SK-N-SH (cell line): ENCODE measurements at regions not wholly inside any gene's neighbourhood (a gene's known extent, or its start where the extent isn't known, plus 50 kb on each side); places are given as distances from the start of the nearest gene placed in this dataset.

ENCODE experiments used
- CTCF ChIA-PET: fragments of 300-600, 350-600 bp; formaldehyde crosslinking; extraction: SDS; loops from one replicate; lab custom pipeline; 2021; lab: Yijun Ruan, JAX
- POLR2A ChIA-PET: fragments of 350-600 bp; sonication (Branson Sonifier 250); formaldehyde crosslinking; extraction: SDS; loops from one replicate; lab custom pipeline; 2020; ENCODE audit warnings: antibody characterized with exemption, inconsistent platforms; lab: Yijun Ruan, JAX
- DNase-seq: peaks from one replicate; pipeline ENCODE4 v3.0.0; 2012
- H2AFZ ChIP-seq: fragments of 200-600 bp; sonication (generic); 2 replicates; pipeline ENCODE4 v1.8.1; 2016; ENCODE audit warnings: antibody characterized with exemption, mild to moderate bottlenecking, low read depth
- H3F3A ChIP-seq: fragments of 200-600 bp; sonication (generic); replicated peaks from 2 replicates; pipeline ENCODE3; 2016; ENCODE audit warnings: antibody characterized with exemption, mild to moderate bottlenecking; ENCODE audit not compliant: insufficient read depth
- H3K27ac ChIP-seq, 2 experiments: fragments of 200-500 bp in 1 of 2; fragments of 200-600 bp in 1 of 2; sonication (Bioruptor generic) in 1 of 2; sonication (generic), shearing (Covaris generic) in 1 of 2; 2 replicates each; pipeline versions ENCODE4 v1.5.1 to v1.6.1; 2014 to 2016; ENCODE audit warnings: low read depth in 2 of 2, inconsistent platforms in 1 of 2, low read length in 1 of 2, mild to moderate bottlenecking in 1 of 2, mixed read lengths in 1 of 2
- H3K27me3 ChIP-seq: fragments of 200-600 bp; sonication (generic), shearing (Covaris generic); 2 replicates; pipeline ENCODE4 v1.6.1; 2016; ENCODE audit warnings: mixed run types; ENCODE audit not compliant: insufficient read depth
- H3K36me3 ChIP-seq, 2 experiments: fragments of 200-500 bp in 1 of 2; fragments of 200-600 bp in 1 of 2; sonication (Bioruptor generic) in 1 of 2; sonication (generic) in 1 of 2; replicated peaks in 1 of 2; 2 replicates each; pipeline versions ENCODE3 to v1.5.1; 2014 to 2016; ENCODE audit warnings: low read length in 1 of 2, mild to moderate bottlenecking in 1 of 2; ENCODE audit not compliant: insufficient read depth in 2 of 2, control insufficient read depth in 1 of 2
- H3K4me1 ChIP-seq, 2 experiments: fragments of 200-500 bp in 1 of 2; fragments of 200-600 bp in 1 of 2; sonication (Bioruptor generic) in 1 of 2; sonication (generic), shearing (Covaris generic) in 1 of 2; 2 replicates each; pipeline versions ENCODE4 v1.5.1 to v1.6.1; 2014 to 2016; ENCODE audit warnings: low read depth in 1 of 2, low read length in 1 of 2, mixed run types in 1 of 2; ENCODE audit not compliant: insufficient read depth in 2 of 2, control insufficient read depth in 1 of 2
- H3K4me2 ChIP-seq: fragments of 200-600 bp; sonication (generic), shearing (Covaris generic); 2 replicates; pipeline ENCODE4 v1.6.1; 2017; ENCODE audit warnings: mixed run types
- H3K4me3 ChIP-seq, 2 experiments: fragments of 200-500 bp in 1 of 2; fragments of 200-600 bp in 1 of 2; sonication (Bioruptor generic) in 1 of 2; sonication (generic), shearing (Covaris generic) in 1 of 2; 2 replicates each; pipeline versions ENCODE4 v1.5.1 to v1.8.1; 2014 to 2016; ENCODE audit warnings: low read depth in 2 of 2, inconsistent platforms in 1 of 2, low read length in 1 of 2, mild to moderate bottlenecking in 1 of 2, mixed read lengths in 1 of 2, moderate library complexity in 1 of 2
- H3K79me2 ChIP-seq: fragments of 200-600 bp; sonication (generic); 2 replicates; pipeline ENCODE4 v1.8.1; 2017; ENCODE audit warnings: mild to moderate bottlenecking; ENCODE audit not compliant: insufficient read depth
- H3K9ac ChIP-seq: fragments of 200-600 bp; sonication (generic); 2 replicates; pipeline ENCODE4 v1.6.1; 2017; ENCODE audit warnings: mixed run types
- H3K9me2 ChIP-seq: fragments of 200-600 bp; sonication (generic); 2 replicates; pipeline ENCODE4 v1.6.1; 2017; ENCODE audit warnings: mixed run types
- H3K9me3 ChIP-seq: fragments of 200-600 bp; sonication (generic); 2 replicates; pipeline ENCODE4 v1.6.1; 2017; ENCODE audit warnings: mixed run types, mild to moderate bottlenecking, moderate library complexity
- H4K20me1 ChIP-seq: fragments of 200-600 bp; sonication (generic); 2 replicates; pipeline ENCODE4 v1.6.1; 2017; ENCODE audit warnings: mild to moderate bottlenecking, mixed run types; ENCODE audit not compliant: insufficient read depth
- CTCF ChIP-seq: fragments of 200-600 bp; sonication (generic); IDR thresholded peaks from 2 replicates; pipeline ENCODE4 v1.6.1; 2017; ENCODE audit warnings: antibody characterized with exemption, mild to moderate bottlenecking, moderate library complexity
- EP300 ChIP-seq, 2 experiments: IDR thresholded peaks; 2 replicates each; pipeline versions ENCODE4 v1.4.0 to v1.6.1; 2012; ENCODE audit warnings: borderline replicate concordance in 1 of 2, low read depth in 1 of 2, low read length in 1 of 2
- FOSL2 ChIP-seq: IDR thresholded peaks from 2 replicates; pipeline ENCODE4 v1.4.0; 2012; ENCODE audit warnings: low read depth, mild to moderate bottlenecking, moderate library complexity, borderline replicate concordance
- FOXJ3 ChIP-seq: sonication (generic); formaldehyde crosslinking; IDR thresholded peaks from 2 replicates; pipeline ENCODE4 v1.5.1; 2020; ENCODE audit warnings: mild to moderate bottlenecking, missing genetic modification reagents
- FOXM1 ChIP-seq: IDR thresholded peaks from 2 replicates; pipeline ENCODE4 v1.4.0; 2012; ENCODE audit warnings: low read depth, mild to moderate bottlenecking
- NFIC ChIP-seq: IDR thresholded peaks from 2 replicates; pipeline ENCODE4 v1.4.0; 2012; ENCODE audit warnings: borderline replicate concordance
- POLR2AphosphoS5 ChIP-seq: IDR thresholded peaks from 2 replicates; pipeline ENCODE4 v1.6.1; 2012; ENCODE audit warnings: low read depth, low read length
- RXRA ChIP-seq: IDR thresholded peaks from 2 replicates; pipeline ENCODE4 v1.4.0; 2012; ENCODE audit warnings: low read depth, mild to moderate bottlenecking, borderline replicate concordance
- SMC3 ChIP-seq: IDR thresholded peaks from 2 replicates; pipeline ENCODE4 v1.6.1; 2012; ENCODE audit warnings: low read depth, low read length, improper control_type of control experiment
- TCF12 ChIP-seq: IDR thresholded peaks from 2 replicates; pipeline ENCODE4 v1.4.0; 2012
- WGBS: methylation state at CpG from one replicate; pipeline ENCODE4 v1.1.6; 2017; ENCODE audit warnings: low lambda C conversion rate; 5-methylcytosine and 5-hydroxymethylcytosine counted together
- TF ChIP-seq, protein P1 (sequence below): IDR thresholded peaks from 2 replicates; pipeline ENCODE4; 2012
- TF ChIP-seq, protein P2 (sequence below): IDR thresholded peaks from 2 replicates; pipeline ENCODE4 v1.4.0; 2012; ENCODE audit warnings: low read depth
- TF ChIP-seq, protein P3 (sequence below): fragments of 150-350 bp; IDR thresholded peaks from 2 replicates; pipeline ENCODE4 v1.6.1; 2016; ENCODE audit warnings: mild to moderate bottlenecking, low read depth, low read length

DNA sequence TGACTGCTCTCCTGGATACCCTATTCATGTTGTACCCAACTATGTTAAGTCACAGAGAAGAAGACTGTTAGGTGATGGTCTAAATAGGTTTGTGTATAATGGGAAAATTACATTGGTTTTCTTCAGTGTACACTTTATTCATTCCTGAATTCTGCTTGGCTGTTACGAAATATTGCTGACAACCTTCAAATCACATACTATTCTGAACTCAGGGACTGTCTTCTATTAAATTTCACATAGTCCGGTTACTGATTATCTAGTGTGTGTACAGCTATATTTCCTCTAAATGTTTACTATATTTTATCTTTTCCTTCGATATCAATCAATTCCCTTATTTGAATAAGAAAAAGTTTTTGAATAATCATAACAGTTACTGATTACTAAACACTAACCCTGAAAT is 1090.3 kb upstream of the CITED2 start:
- no peaks in the 10 kb centered on the region for H3K9me2 ChIP-seq
- no peak overlapping the region for H3K4me2 ChIP-seq
- no peaks in the 10 kb centered on the region; a peak in 1 of 4 replicates for H3K4me1 ChIP-seq
- TF ChIP-seq, protein P1, sequence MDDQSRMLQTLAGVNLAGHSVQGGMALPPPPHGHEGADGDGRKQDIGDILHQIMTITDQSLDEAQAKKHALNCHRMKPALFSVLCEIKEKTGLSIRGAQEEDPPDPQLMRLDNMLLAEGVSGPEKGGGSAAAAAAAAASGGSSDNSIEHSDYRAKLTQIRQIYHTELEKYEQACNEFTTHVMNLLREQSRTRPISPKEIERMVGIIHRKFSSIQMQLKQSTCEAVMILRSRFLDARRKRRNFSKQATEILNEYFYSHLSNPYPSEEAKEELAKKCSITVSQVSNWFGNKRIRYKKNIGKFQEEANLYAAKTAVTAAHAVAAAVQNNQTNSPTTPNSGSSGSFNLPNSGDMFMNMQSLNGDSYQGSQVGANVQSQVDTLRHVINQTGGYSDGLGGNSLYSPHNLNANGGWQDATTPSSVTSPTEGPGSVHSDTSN, result no peak
- TF ChIP-seq EP300 (IDR thresholded peaks at IDR 0.05; ENCODE audit: borderline replicate concordance in 1 of 2, low read depth in 1 of 2, low read length in 1 of 2) (no peak), FOXJ3 (CRISPR knock-in tag) (no peak)
- H3K36me3 ChIP-seq, result no peaks in the 10 kb centered on the region
- no peak overlapping the region for H3K9ac ChIP-seq
- H3F3A ChIP-seq, result peaks cover 5% of the 10 kb centered on the region
- H3K27ac ChIP-seq, result no peak overlapping the region
- 0 out of 2 replicates have a peak overlapping the region, but pooled peaks have one; percentile 57 for H2AFZ ChIP-seq
- H3K9me3 ChIP-seq, result peaks cover 18% of the 10 kb centered on the region; the same call in 1 of the 2 replicates
- no peak overlapping the region for H3K4me3 ChIP-seq
- 60% methylated on average over 3 of the region's 3 CpGs for WGBS
- H3K79me2 ChIP-seq, result no peaks in the 10 kb centered on the region
- CTCF ChIA-PET, result no interaction called here
- no peak for DNase-seq
- no peaks in the 10 kb centered on the region for H4K20me1 ChIP-seq
- H3K27me3 ChIP-seq, result no peaks in the 10 kb centered on the region
- POLR2A ChIA-PET, result no interaction called here

GRCh38 chr6:140463312-140463710 is 1088.9 kb upstream of the CITED2 start:
- Histone ChIP-seq H4K20me1 (no peaks in the 10 kb centered on the region), H3K27ac (peak overlapping the region; percentile 48 to 77; a peak in 3 of 4 replicates), H2AFZ (peak overlapping the region; percentile 85), H3K79me2 (no peaks in the 10 kb centered on the region), H3K4me3 (no peak overlapping the region), H3K4me2 (no peak overlapping the region), H3K9ac (peak overlapping the region; percentile 38), H3K9me2 (no peaks in the 10 kb centered on the region), H3K4me1 (no peaks in the 10 kb centered on the region; a peak in 1 of 4 replicates), H3K27me3 (no peaks in the 10 kb centered on the region), H3K36me3 (no peaks in the 10 kb centered on the region), H3K9me3 (peaks cover 18% of the 10 kb centered on the region; the same call in 1 of the 2 replicates), H3F3A (peaks cover 5% of the 10 kb centered on the region)
- POLR2A ChIA-PET, result no interaction called here
- TF ChIP-seq, protein P2, sequence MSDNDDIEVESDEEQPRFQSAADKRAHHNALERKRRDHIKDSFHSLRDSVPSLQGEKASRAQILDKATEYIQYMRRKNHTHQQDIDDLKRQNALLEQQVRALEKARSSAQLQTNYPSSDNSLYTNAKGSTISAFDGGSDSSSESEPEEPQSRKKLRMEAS, result no peak
- TF ChIP-seq FOXM1 (no peak), SMC3 (no peak), FOSL2 (no peak), POLR2AphosphoS5 (no peak), CTCF (no peak), RXRA (no peak), TCF12 (no peak), NFIC (no peak)
- TF ChIP-seq, protein P3, sequence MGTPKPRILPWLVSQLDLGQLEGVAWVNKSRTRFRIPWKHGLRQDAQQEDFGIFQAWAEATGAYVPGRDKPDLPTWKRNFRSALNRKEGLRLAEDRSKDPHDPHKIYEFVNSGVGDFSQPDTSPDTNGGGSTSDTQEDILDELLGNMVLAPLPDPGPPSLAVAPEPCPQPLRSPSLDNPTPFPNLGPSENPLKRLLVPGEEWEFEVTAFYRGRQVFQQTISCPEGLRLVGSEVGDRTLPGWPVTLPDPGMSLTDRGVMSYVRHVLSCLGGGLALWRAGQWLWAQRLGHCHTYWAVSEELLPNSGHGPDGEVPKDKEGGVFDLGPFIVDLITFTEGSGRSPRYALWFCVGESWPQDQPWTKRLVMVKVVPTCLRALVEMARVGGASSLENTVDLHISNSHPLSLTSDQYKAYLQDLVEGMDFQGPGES, result no peak
- WGBS, result 33% methylated on average over 2 of the region's 2 CpGs
- no peak for DNase-seq
- CTCF ChIA-PET, result no interaction called here
